Endothelial cell of umbilical vein (primary cell): ENCODE measurements at regions not wholly inside any gene's neighbourhood (a gene's known extent, or its start where the extent isn't known, plus 50 kb on each side); places are given as distances from the start of the nearest gene placed in this dataset.

Experiments
- BruUV-seq: library from RNA; stranded (reverse); fragments of 400-500 nt; replicated peaks from 2 replicates; lab custom pipeline; 2021; lab: Mats Ljungman, UMichigan
- CTCF ChIA-PET: fragments of 300-600, 350-600 bp; sonication (Branson Sonifier 250); formaldehyde crosslinking; loops from one replicate; lab custom pipeline; 2021; ENCODE audit warnings: antibody characterized with exemption, inconsistent platforms; lab: Charles Lee
- POLR2A ChIA-PET: fragments of 300-600, 350-600 bp; sonication (Branson Sonifier 250); formaldehyde crosslinking; loops from one replicate; lab custom pipeline; 2021; ENCODE audit warnings: antibody characterized with exemption, inconsistent platforms; lab: Charles Lee
- DNase-seq: peaks from one replicate; pipeline ENCODE4 v3.0.0-alpha.2; 2011; ENCODE audit warnings: low read depth, low spot score
- FAIRE-seq: peaks from 2 replicates; lab custom pipeline; 2011; peaks lifted over from hg19 to GRCh38; lab: Jason Lieb, UNC
- H2AFZ ChIP-seq: 2 replicates; pipeline ENCODE4 v1.6.0; 2012; ENCODE audit warnings: low read depth, low read length, control low read depth, inconsistent platforms
- H3K27ac ChIP-seq: 2 replicates; pipeline ENCODE4 v1.5.1; 2011; ENCODE audit warnings: low read depth, mild to moderate bottlenecking, control low read depth, low read length, moderate library complexity; ENCODE audit not compliant: insufficient read depth
- H3K27me3 ChIP-seq, 2 experiments: 2 replicates each; pipeline versions ENCODE4 v1.6.0 to v1.6.1; 2011; ENCODE audit warnings: low read length in 2 of 2, mixed read lengths in 1 of 2; ENCODE audit not compliant: control insufficient read depth in 2 of 2, insufficient read depth in 2 of 2
- H3K36me3 ChIP-seq, 2 experiments: 2 replicates in 1 of 2; 3 replicates in 1 of 2; pipeline ENCODE4 v1.5.1; 2011; ENCODE audit warnings: low read length in 2 of 2, mild to moderate bottlenecking in 1 of 2, moderate library complexity in 1 of 2; ENCODE audit not compliant: control insufficient read depth in 2 of 2, insufficient read depth in 2 of 2; ENCODE audit errors: extremely low read depth in 1 of 2
- H3K4me1 ChIP-seq: 3 replicates; pipeline ENCODE4 v1.5.1; 2011; ENCODE audit warnings: mild to moderate bottlenecking, low read length; ENCODE audit not compliant: control insufficient read depth, insufficient read depth; ENCODE audit errors: extremely low read depth
- H3K4me2 ChIP-seq: 2 replicates; pipeline ENCODE4 v1.6.1; 2011; ENCODE audit warnings: low read length, control low read depth, mixed read lengths; ENCODE audit not compliant: insufficient read depth
- H3K4me3 ChIP-seq, 3 experiments: fragments of 200-600 bp in 1 of 3; sonication (generic), shearing (Covaris generic) in 1 of 3; replicated peaks in 1 of 3; 2 replicates each; pipeline ENCODE4 v1.5.1; 2011 to 2016; ENCODE audit warnings: control low read depth in 3 of 3, low read length in 3 of 3, mild to moderate bottlenecking in 2 of 3, inconsistent platforms in 1 of 3, low read depth in 1 of 3, moderate library complexity in 1 of 3; ENCODE audit not compliant: insufficient read depth in 1 of 3
- H3K79me2 ChIP-seq: 2 replicates; pipeline ENCODE4 v1.6.0; 2012; ENCODE audit warnings: low read length, inconsistent platforms; ENCODE audit not compliant: control insufficient read depth, insufficient read depth
- H3K9ac ChIP-seq: replicated peaks from 2 replicates; pipeline ENCODE3; 2011; ENCODE audit warnings: low read length, control low read depth; ENCODE audit not compliant: insufficient read depth; ENCODE audit errors: extremely low read depth
- H3K9me1 ChIP-seq: replicated peaks from 3 replicates; pipeline ENCODE4 v1.6.0; 2011; ENCODE audit warnings: mild to moderate bottlenecking, low read length; ENCODE audit not compliant: control insufficient read depth, insufficient read depth; ENCODE audit errors: extremely low read depth
- H3K9me3 ChIP-seq: replicated peaks from 2 replicates; pipeline ENCODE4 v1.5.1; 2012; ENCODE audit warnings: low read length, inconsistent platforms; ENCODE audit not compliant: control insufficient read depth, insufficient read depth
- H4K20me1 ChIP-seq: replicated peaks from 2 replicates; pipeline ENCODE3; 2011; ENCODE audit warnings: mild to moderate bottlenecking, low read length; ENCODE audit not compliant: control insufficient read depth, insufficient read depth; ENCODE audit errors: extremely low read depth
- CTCF ChIP-seq, 2 donors: IDR thresholded peaks; 1 replicate in 1 of 2; 2 replicates in 1 of 2; pipeline ENCODE4 v1.5.1; 2011; ENCODE audit warnings: low read length in 2 of 2, mild to moderate bottlenecking in 2 of 2, moderate library complexity in 2 of 2, control low read depth in 1 of 2, inconsistent platforms in 1 of 2, low read depth in 1 of 2; ENCODE audit not compliant: insufficient read depth in 1 of 2; ENCODE audit errors: extremely low read depth in 1 of 2
- EZH2 ChIP-seq: IDR thresholded peaks from 2 replicates; pipeline ENCODE4 v1.6.1; 2012; ENCODE audit warnings: borderline replicate concordance, low read depth, mild to moderate bottlenecking, moderate library complexity, low read length, inconsistent platforms; ENCODE audit not compliant: severe bottlenecking
- FOS ChIP-seq: IDR thresholded peaks from 2 replicates; pipeline ENCODE4 v1.6.1; 2011; ENCODE audit warnings: mild to moderate bottlenecking, low read length, moderate library complexity, borderline replicate concordance; ENCODE audit not compliant: insufficient read depth
- GATA2 ChIP-seq: IDR thresholded peaks from 2 replicates; pipeline ENCODE4 v1.7.0; 2011; ENCODE audit warnings: low read depth, mild to moderate bottlenecking, moderate library complexity, mixed read lengths, low read length; ENCODE audit not compliant: insufficient read length, insufficient read depth
- JUN ChIP-seq: IDR thresholded peaks from 2 replicates; pipeline ENCODE4 v1.6.1; 2011; ENCODE audit warnings: borderline replicate concordance, low read depth; ENCODE audit not compliant: insufficient read length, insufficient read depth
- MAX ChIP-seq: IDR thresholded peaks from 2 replicates; pipeline ENCODE4 v1.6.1; 2011; ENCODE audit not compliant: insufficient read depth, insufficient read length
- MYC ChIP-seq: IDR thresholded peaks from one replicate; pipeline ENCODE4 v1.6.1; 2011; ENCODE audit warnings: mild to moderate bottlenecking, low read depth, low read length
- POLR2A ChIP-seq: IDR thresholded peaks from 2 replicates; pipeline ENCODE4 v1.6.1; 2012; ENCODE audit warnings: low read depth, mild to moderate bottlenecking, control low read depth, low read length
- POLR2AphosphoS5 ChIP-seq: IDR thresholded peaks from 2 replicates; pipeline ENCODE4 v1.6.1; 2012; ENCODE audit warnings: low read depth, mild to moderate bottlenecking, control low read depth, low read length, moderate library complexity; ENCODE audit not compliant: insufficient read depth
- dilution Hi-C: fragments of 300-500 bp; cut with MboI; formaldehyde crosslinking; loops from one replicate; pipeline ENCODE4 v1.15.0; 2019; ENCODE audit warnings: low sequenced_read_pairs; ENCODE audit not compliant: extremely low pct_ligation_motif_present
- intact Hi-C: fragments of 100-400 bp; cut with micrococcal nuclease; formaldehyde crosslinking; loops from one replicate; pipeline ENCODE4 v1.10.0; 2022

GRCh38 chr11:92296138-92296515 is 71.5 kb downstream of the FAT3 start:
- BruUV-seq: no TSS peak
- no peak for TF ChIP-seq MYC
- TF ChIP-seq POLR2A: no peak
- TF ChIP-seq JUN: no peak
- no peak for TF ChIP-seq EZH2
- TF ChIP-seq POLR2AphosphoS5: no peak
- no peak for TF ChIP-seq GATA2
- no peak for TF ChIP-seq FOS
- no peak for TF ChIP-seq CTCF (IDR thresholded peaks at IDR 0.05; ENCODE audit: extremely low read depth in 1 of 2, insufficient read depth in 1 of 2, low read depth in 1 of 2, low read length in 2 of 2)
- no peak for TF ChIP-seq MAX
- Histone ChIP-seq H3K4me3 (no peak overlapping the region), H3K9ac (no peak overlapping the region), H3K4me2 (no peak overlapping the region), H3K79me2 (no peaks in the 10 kb centered on the region), H4K20me1 (no peaks in the 10 kb centered on the region), H3K9me3 (no peaks in the 10 kb centered on the region), H3K36me3 (no peaks in the 10 kb centered on the region), H3K27ac (no peak overlapping the region), H2AFZ (no peak overlapping the region), H3K27me3 (no peaks in the 10 kb centered on the region), H3K4me1 (no peaks in the 10 kb centered on the region), H3K9me1 (no peaks in the 10 kb centered on the region)
- FAIRE-seq: no peak
- ChIA-PET CTCF (no interaction called here), POLR2A (no interaction called here)
- no peak for DNase-seq
- dilution Hi-C loops: no loop called here
- intact Hi-C loops: no loop called here
